Endothelial cell of umbilical vein (primary cell): ENCODE measurements at regions not wholly inside any gene's neighbourhood (a gene's known extent, or its start where the extent isn't known, plus 50 kb on each side); places are given as distances from the start of the nearest gene placed in this dataset.

ENCODE experiments used
- CTCF ChIP-seq, 2 donors: IDR thresholded peaks; 1 replicate in 1 of 2; 2 replicates in 1 of 2; pipeline ENCODE4 v1.5.1; 2011; ENCODE audit warnings: low read length in 2 of 2, mild to moderate bottlenecking in 2 of 2, moderate library complexity in 2 of 2, control low read depth in 1 of 2, inconsistent platforms in 1 of 2, low read depth in 1 of 2; ENCODE audit not compliant: insufficient read depth in 1 of 2; ENCODE audit errors: extremely low read depth in 1 of 2
- EZH2 ChIP-seq: IDR thresholded peaks from 2 replicates; pipeline ENCODE4 v1.6.1; 2012; ENCODE audit warnings: borderline replicate concordance, low read depth, mild to moderate bottlenecking, moderate library complexity, low read length, inconsistent platforms; ENCODE audit not compliant: severe bottlenecking
- MAX ChIP-seq: IDR thresholded peaks from 2 replicates; pipeline ENCODE4 v1.6.1; 2011; ENCODE audit not compliant: insufficient read depth, insufficient read length
- MYC ChIP-seq: IDR thresholded peaks from one replicate; pipeline ENCODE4 v1.6.1; 2011; ENCODE audit warnings: mild to moderate bottlenecking, low read depth, low read length

- no peak for TF ChIP-seq MYC
- no peak for TF ChIP-seq CTCF (IDR thresholded peaks at IDR 0.05; ENCODE audit: extremely low read depth in 1 of 2, insufficient read depth in 1 of 2, low read depth in 1 of 2, low read length in 2 of 2)
- no peak for TF ChIP-seq EZH2
- TF ChIP-seq MAX: no peak
Measured at GRCh38 chr10:1886039-1886438, 148.7 kb upstream of the ADARB2 start.
